GM21367 (cell line): ENCODE measurements at regions not wholly inside any gene's neighbourhood (a gene's known extent, or its start where the extent isn't known, plus 50 kb on each side); places are given as distances from the start of the nearest gene placed in this dataset.
"Not testable (repeated sequence)": the region's sequence is repeated elsewhere in the genome, so short reads cannot be mapped to it uniquely, and the experiment has no call there.

ENCODE experiments used
- ATAC-seq: cut with Tn5 transposase; IDR thresholded peaks from one replicate; pipeline ENCODE4 v1.9.1; 2021; ENCODE audit not compliant: unreplicated experiment

- peak; percentile 92 for ATAC-seq
These were observed 112.6 kb downstream of the LRIG2 start for GRCh38 chr1:113185463-113186104.

GRCh38 chr1:113190078-113190477, 117.1 kb downstream of the LRIG2 start:
- ATAC-seq: no peak

- no peak for ATAC-seq
These were observed 117.9 kb downstream of the LRIG2 start for GRCh38 chr1:113190930-113191329.

GRCh38 chr1:113191579-113192076, 118.6 kb downstream of the LRIG2 start:
- ATAC-seq: peak; percentile 73

- peak; percentile 7 for ATAC-seq
These were observed 119.2 kb downstream of the LRIG2 start for GRCh38 chr1:113192242-113192641.

GRCh38 chr1:113192980-113193379, 120.0 kb downstream of the LRIG2 start:
- no peak for ATAC-seq

- no peak for ATAC-seq
These were observed 122.1 kb downstream of the LRIG2 start for GRCh38 chr1:113194846-113195830.

- ATAC-seq: no peak
These were observed 124.8 kb downstream of the LRIG2 start for GRCh38 chr1:113197719-113198330.

- no peak for ATAC-seq
These were observed 125.8 kb downstream of the LRIG2 start for GRCh38 chr1:113198806-113199205.

- no peak for ATAC-seq
These were observed 126.9 kb downstream of the LRIG2 start for GRCh38 chr1:113199760-113200455.

- ATAC-seq: no peak
These were observed 128.6 kb downstream of the LRIG2 start for GRCh38 chr1:113201560-113201959.

GRCh38 chr1:113205980-113206766, 133.2 kb downstream of the LRIG2 start:
- ATAC-seq: no peak

- no peak for ATAC-seq
These were observed 134.0 kb downstream of the LRIG2 start for GRCh38 chr1:113207019-113207418.

- no peak for ATAC-seq
These were observed 134.5 kb downstream of the LRIG2 start for GRCh38 chr1:113207457-113207856.

- not testable (repeated sequence) for ATAC-seq
These were observed 135.4 kb downstream of the LRIG2 start for GRCh38 chr1:113208425-113208824.

GRCh38 chr1:113210248-113210647, 137.2 kb downstream of the LRIG2 start:
- ATAC-seq: no peak

GRCh38 chr1:113211467-113211866, 138.5 kb downstream of the LRIG2 start:
- no peak for ATAC-seq

- no peak for ATAC-seq
These were observed 142.0 kb downstream of the LRIG2 start for GRCh38 chr1:113215015-113215414.

GRCh38 chr1:113216664-113217063, 143.7 kb downstream of the LRIG2 start:
- no peak for ATAC-seq
